ENCODE measurements at regions not wholly inside any gene's neighbourhood (a gene's known extent, or its start where the extent isn't known, plus 50 kb on each side); places are given as distances from the start of the nearest gene placed in this dataset.
"Not testable (repeated sequence)": the region's sequence is repeated elsewhere in the genome, so short reads cannot be mapped to it uniquely, and the experiment has no call there.

- DNase-seq: not testable (repeated sequence)
These were observed 560.6 kb downstream of the SOX5 start for GRCh38 chr12:23388898-23389297.

GRCh38 chr12:23389315-23389714 lies 560.2 kb downstream of the SOX5 start:
- DNase-seq: not testable (repeated sequence)

GRCh38 chr12:23399402-23399933 lies 550.0 kb downstream of the SOX5 start:
- DNase-seq: no peak

- DNase-seq: no peak
These were observed 534.3 kb downstream of the SOX5 start for GRCh38 chr12:23415180-23415579.

- DNase-seq: no peak
These were observed 527.9 kb downstream of the SOX5 start for GRCh38 chr12:23421556-23421955.

GRCh38 chr12:23423097-23423687 lies 526.3 kb downstream of the SOX5 start:
- DNase-seq: peak; percentile 54

- DNase-seq: no peak
These were observed 525.7 kb downstream of the SOX5 start for GRCh38 chr12:23423796-23424195.

GRCh38 chr12:23424685-23425084 lies 524.8 kb downstream of the SOX5 start:
- no peak for DNase-seq

- no peak for DNase-seq
These were observed 523.1 kb downstream of the SOX5 start for GRCh38 chr12:23426328-23426727.

GRCh38 chr12:23428758-23429157 lies 520.7 kb downstream of the SOX5 start:
- no peak for DNase-seq

- no peak for DNase-seq
These were observed 518.5 kb downstream of the SOX5 start for GRCh38 chr12:23431006-23431405.

GRCh38 chr12:23433121-23433520 lies 516.3 kb downstream of the SOX5 start:
- no peak for DNase-seq

GRCh38 chr12:23434154-23434553 lies 515.3 kb downstream of the SOX5 start:
- DNase-seq: no peak

GRCh38 chr12:23446746-23447145 lies 502.7 kb downstream of the SOX5 start:
- no peak for DNase-seq

GRCh38 chr12:23450810-23451209 lies 498.7 kb downstream of the SOX5 start:
- no peak for DNase-seq

GRCh38 chr12:23455283-23455682 lies 494.2 kb downstream of the SOX5 start:
- DNase-seq: no peak

- no peak for DNase-seq
These were observed 490.8 kb downstream of the SOX5 start for GRCh38 chr12:23458640-23459039.

GRCh38 chr12:23462546-23462945 lies 486.9 kb downstream of the SOX5 start:
- DNase-seq: no peak

GRCh38 chr12:23463172-23463571 lies 486.3 kb downstream of the SOX5 start:
- no peak for DNase-seq

GRCh38 chr12:23464241-23464812 lies 485.1 kb downstream of the SOX5 start:
- DNase-seq: no peak

GRCh38 chr12:23472329-23472971 lies 477.0 kb downstream of the SOX5 start:
- DNase-seq: no peak

- no peak for DNase-seq
These were observed 476.4 kb downstream of the SOX5 start for GRCh38 chr12:23473071-23473470.

- DNase-seq: no peak
These were observed 475.0 kb downstream of the SOX5 start for GRCh38 chr12:23474438-23474976.
